Gastroesophageal sphincter (tissue), 3 donors: ENCODE measurements at regions not wholly inside any gene's neighbourhood (a gene's known extent, or its start where the extent isn't known, plus 50 kb on each side); places are given as distances from the start of the nearest gene placed in this dataset.
"Not testable (repeated sequence)": the region's sequence is repeated elsewhere in the genome, so short reads cannot be mapped to it uniquely, and the experiment has no call there.

ENCODE experiments used
- CTCF ChIP-seq, 4 experiments: fragments of 200-600 bp in 2 of 4; fragments of 450-650 bp in 2 of 4; sonication (generic) in 1 of 4; IDR thresholded peaks; one replicate each; pipeline ENCODE4 v1.5.1; 2017 to 2019; ENCODE audit warnings: antibody characterized with exemption in 4 of 4, mild to moderate bottlenecking in 2 of 4, moderate library complexity in 2 of 4
- POLR2A ChIP-seq, 2 donors: fragments of 450-650 bp; IDR thresholded peaks; one replicate each; pipeline ENCODE4 v1.6.1; 2017; ENCODE audit warnings: antibody characterized with exemption in 2 of 2, mild to moderate bottlenecking in 2 of 2, moderate library complexity in 1 of 2
- POLR2AphosphoS5 ChIP-seq: sonication (generic); formaldehyde crosslinking; IDR thresholded peaks from one replicate; pipeline ENCODE4 v1.6.1; 2017; ENCODE audit warnings: antibody characterized with exemption

DNA sequence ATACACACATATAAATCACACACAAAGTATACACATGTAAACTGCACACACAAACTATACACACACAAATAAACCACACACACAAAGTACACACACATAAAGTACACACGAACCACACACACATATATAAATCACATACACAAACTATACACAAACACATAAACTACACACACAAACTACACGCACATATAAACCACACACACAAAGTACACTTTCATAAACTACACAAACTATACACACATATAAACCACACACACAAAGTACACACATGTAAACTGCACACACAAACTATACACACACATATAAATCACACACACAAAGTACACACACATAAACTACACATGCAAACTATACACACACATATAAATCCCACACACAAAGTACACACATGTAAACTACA is 347.3 kb downstream of the CNTNAP3B start:
- TF ChIP-seq POLR2A (IDR thresholded peaks at IDR 0.05); CTCF (IDR thresholded peaks at IDR 0.05); POLR2AphosphoS5: not testable (repeated sequence)
